Upper lobe of left lung (tissue), 4 donors: ENCODE measurements at regions not wholly inside any gene's neighbourhood (a gene's known extent, or its start where the extent isn't known, plus 50 kb on each side); places are given as distances from the start of the nearest gene placed in this dataset.

Experiments
- CTCF ChIP-seq, 6 experiments: fragments of 450-650 bp in 4 of 6; fragments of 200-600 bp in 2 of 6; sonication (generic) in 2 of 6; IDR thresholded peaks; one replicate each; pipeline ENCODE4 v1.5.1; 2016 to 2019; ENCODE audit warnings: antibody characterized with exemption in 6 of 6
- EP300 ChIP-seq, 4 donors: sonication (generic); formaldehyde crosslinking; IDR thresholded peaks; one replicate each; pipeline ENCODE4 v1.5.1; 2017; ENCODE audit warnings: antibody characterized with exemption in 4 of 4, control low read depth in 2 of 4
- POLR2A ChIP-seq, 4 donors: fragments of 450-650 bp; IDR thresholded peaks; one replicate each; pipeline ENCODE4 v1.5.1; 2016 to 2017; ENCODE audit warnings: antibody characterized with exemption in 4 of 4, mild to moderate bottlenecking in 2 of 4

GRCh38 chr9:119829186-119829585, 460.0 kb upstream of the BRINP1 start:
- no peak for TF ChIP-seq POLR2A (IDR thresholded peaks at IDR 0.05)
- TF ChIP-seq CTCF (IDR thresholded peaks at IDR 0.05) = no peak
- no peak for TF ChIP-seq EP300 (IDR thresholded peaks at IDR 0.05)
